ENCODE measurements at regions not wholly inside any gene's neighbourhood (a gene's known extent, or its start where the extent isn't known, plus 50 kb on each side); places are given as distances from the start of the nearest gene placed in this dataset.

DNA sequence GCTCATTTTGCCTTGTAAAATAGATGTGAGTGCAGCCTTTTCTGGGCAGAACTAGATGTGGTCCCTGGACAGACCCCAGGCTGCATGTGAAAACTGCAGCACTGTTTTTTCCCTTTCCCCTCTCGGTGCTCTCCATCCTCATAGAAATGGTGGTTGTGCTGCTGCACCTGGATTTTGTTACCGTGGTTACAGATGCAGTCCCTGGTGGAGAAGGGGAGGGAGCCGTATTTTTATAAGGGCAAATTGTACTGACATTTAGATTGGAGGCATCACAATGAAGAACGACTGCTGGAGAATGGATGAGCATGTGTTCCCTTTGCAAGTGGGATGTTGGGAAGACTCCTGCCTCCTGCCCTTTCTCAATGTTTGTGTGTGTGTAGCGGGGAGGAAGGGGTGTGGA, 469.9 kb downstream of the CCSER2 start:
- TF ChIP-seq CTCF (IDR thresholded peaks at IDR 0.05 in 4 of 5, conservative IDR thresholded peaks at IDR 0.05 in 1 of 5), result no peak
- no peak for TF ChIP-seq POLR2A (IDR thresholded peaks at IDR 0.05)
